ENCODE measurements at regions not wholly inside any gene's neighbourhood (a gene's known extent, or its start where the extent isn't known, plus 50 kb on each side); places are given as distances from the start of the nearest gene placed in this dataset.
"Not testable (repeated sequence)": the region's sequence is repeated elsewhere in the genome, so short reads cannot be mapped to it uniquely, and the experiment has no call there.

- no peak for ATAC-seq
These were observed 300.4 kb upstream of the NETO1 start for GRCh38 chr18:73168236-73168635.

- no peak for ATAC-seq
These were observed 296.6 kb upstream of the NETO1 start for GRCh38 chr18:73164430-73164829.

GRCh38 chr18:73163236-73163635 lies 295.4 kb upstream of the NETO1 start:
- no peak for ATAC-seq

GRCh38 chr18:73156117-73156516 lies 288.3 kb upstream of the NETO1 start:
- no peak for ATAC-seq

GRCh38 chr18:73153271-73153670 lies 285.5 kb upstream of the NETO1 start:
- ATAC-seq, result no peak

- ATAC-seq, result no peak
These were observed 283.3 kb upstream of the NETO1 start for GRCh38 chr18:73151086-73151485.

GRCh38 chr18:73150199-73150598 lies 282.4 kb upstream of the NETO1 start:
- no peak for ATAC-seq

GRCh38 chr18:73147590-73147989 lies 279.8 kb upstream of the NETO1 start:
- no peak for ATAC-seq

GRCh38 chr18:73144030-73144429 lies 276.2 kb upstream of the NETO1 start:
- ATAC-seq, result no peak

- no peak for ATAC-seq
These were observed 268.3 kb upstream of the NETO1 start for GRCh38 chr18:73136134-73136533.

GRCh38 chr18:73124175-73124574 lies 256.4 kb upstream of the NETO1 start:
- ATAC-seq, result no peak

- ATAC-seq, result no peak
These were observed 253.4 kb upstream of the NETO1 start for GRCh38 chr18:73121207-73121606.

GRCh38 chr18:73120626-73121025 lies 252.8 kb upstream of the NETO1 start:
- ATAC-seq, result no peak

- no peak for ATAC-seq
These were observed 251.8 kb upstream of the NETO1 start for GRCh38 chr18:73119574-73119973.

GRCh38 chr18:73118121-73118816 lies 250.5 kb upstream of the NETO1 start:
- no peak for ATAC-seq

- ATAC-seq, result no peak
These were observed 242.5 kb upstream of the NETO1 start for GRCh38 chr18:73110307-73110706.

GRCh38 chr18:73101977-73102376 lies 234.2 kb upstream of the NETO1 start:
- no peak for ATAC-seq

GRCh38 chr18:73101491-73101890 lies 233.7 kb upstream of the NETO1 start:
- not testable (repeated sequence) for ATAC-seq

GRCh38 chr18:73099759-73100158 lies 232.0 kb upstream of the NETO1 start:
- no peak for ATAC-seq

- ATAC-seq, result no peak
These were observed 226.0 kb upstream of the NETO1 start for GRCh38 chr18:73093687-73094250.

GRCh38 chr18:73088445-73088844 lies 220.7 kb upstream of the NETO1 start:
- ATAC-seq, result no peak

GRCh38 chr18:73087282-73087977 lies 219.6 kb upstream of the NETO1 start:
- no peak for ATAC-seq

GRCh38 chr18:73079920-73080319 lies 212.1 kb upstream of the NETO1 start:
- no peak for ATAC-seq

- ATAC-seq, result no peak
These were observed 193.0 kb upstream of the NETO1 start for GRCh38 chr18:73060666-73061288.
